Neural progenitor cell (in vitro differentiated cells): ENCODE measurements at regions not wholly inside any gene's neighbourhood (a gene's known extent, or its start where the extent isn't known, plus 50 kb on each side); places are given as distances from the start of the nearest gene placed in this dataset.

ENCODE experiments used
- DNase-seq: peaks from one replicate; pipeline ENCODE4 v3.0.0-alpha.2; 2016; ENCODE audit warnings: low spot score
- H2AFZ ChIP-seq: fragments of 200-600 bp; sonication (generic); replicated peaks from 2 replicates; pipeline ENCODE4 v1.6.1; 2016; ENCODE audit warnings: antibody characterized with exemption
- H3F3A ChIP-seq: fragments of 200-600 bp; sonication (generic); 2 replicates; pipeline ENCODE4 v1.6.1; 2016; ENCODE audit warnings: antibody characterized with exemption, low read depth
- H3K27ac ChIP-seq: fragments of 200-600 bp; sonication (generic); 2 replicates; pipeline ENCODE4 v1.5.1; 2016; ENCODE audit warnings: mild to moderate bottlenecking
- H3K27me3 ChIP-seq: fragments of 200-600 bp; sonication (generic); 2 replicates; pipeline ENCODE4 v1.6.1; 2016; ENCODE audit warnings: mild to moderate bottlenecking, moderate library complexity
- H3K36me3 ChIP-seq: fragments of 200-600 bp; sonication (generic); 2 replicates; pipeline ENCODE4 v1.5.1; 2016
- H3K4me1 ChIP-seq: fragments of 200-600 bp; sonication (generic); 2 replicates; pipeline ENCODE4 v1.6.1; 2016; ENCODE audit warnings: mixed run types
- H3K4me2 ChIP-seq: fragments of 200-600 bp; sonication (generic); 2 replicates; pipeline ENCODE4 v1.6.1; 2016
- H3K4me3 ChIP-seq: fragments of 200-600 bp; sonication (generic); 2 replicates; pipeline ENCODE4 v1.5.1; 2016
- H3K79me2 ChIP-seq: fragments of 200-600 bp; sonication (generic); 2 replicates; pipeline ENCODE4 v1.6.1; 2016; ENCODE audit warnings: low read depth
- H3K9ac ChIP-seq: fragments of 200-600 bp; sonication (generic); 2 replicates; pipeline ENCODE4 v1.6.1; 2016
- H3K9me3 ChIP-seq: fragments of 200-600 bp; sonication (generic); 2 replicates; pipeline ENCODE4 v1.5.1; 2016; ENCODE audit warnings: low read depth
- H4K20me1 ChIP-seq: fragments of 200-600 bp; sonication (generic); 2 replicates; pipeline ENCODE4 v1.6.1; 2016; ENCODE audit warnings: low read depth
- H3K27ac Mint-ChIP-seq: 3 replicates; pipeline ENCODE4 v1.8.0; 2021; ENCODE audit warnings: mixed read lengths
- H3K27me3 Mint-ChIP-seq: 2 replicates; pipeline ENCODE4 v1.8.0; 2022; ENCODE audit warnings: low read depth, mild to moderate bottlenecking, inconsistent platforms, moderate library complexity, mixed read lengths; ENCODE audit not compliant: insufficient read depth
- H3K36me3 Mint-ChIP-seq: 3 replicates; pipeline ENCODE4 v1.8.0; 2021; ENCODE audit warnings: mixed read lengths
- H3K4me1 Mint-ChIP-seq: 3 replicates; pipeline ENCODE4 v1.8.0; 2021; ENCODE audit warnings: mixed read lengths
- H3K4me3 Mint-ChIP-seq: 3 replicates; pipeline ENCODE4 v1.8.0; 2021; ENCODE audit warnings: mild to moderate bottlenecking, moderate library complexity, mixed read lengths
- H3K9me3 Mint-ChIP-seq: 3 replicates; pipeline ENCODE4 v1.8.0; 2020; ENCODE audit warnings: mixed read lengths
- EZH2 ChIP-seq: fragments of 200-600 bp; sonication (generic); IDR thresholded peaks from 2 replicates; pipeline ENCODE4 v1.6.1; 2017; ENCODE audit warnings: antibody characterized with exemption, mild to moderate bottlenecking, moderate library complexity
- EZH2phosphoT487 ChIP-seq: fragments of 200-600 bp; sonication (generic); IDR thresholded peaks from 2 replicates; pipeline ENCODE4 v1.6.1; 2017; ENCODE audit warnings: antibody characterized with exemption
- TF ChIP-seq, protein P1 (sequence below): fragments of 200-600 bp; sonication (generic); IDR thresholded peaks from 2 replicates; pipeline ENCODE4 v1.5.1; 2017; ENCODE audit warnings: antibody characterized with exemption, mild to moderate bottlenecking

DNA sequence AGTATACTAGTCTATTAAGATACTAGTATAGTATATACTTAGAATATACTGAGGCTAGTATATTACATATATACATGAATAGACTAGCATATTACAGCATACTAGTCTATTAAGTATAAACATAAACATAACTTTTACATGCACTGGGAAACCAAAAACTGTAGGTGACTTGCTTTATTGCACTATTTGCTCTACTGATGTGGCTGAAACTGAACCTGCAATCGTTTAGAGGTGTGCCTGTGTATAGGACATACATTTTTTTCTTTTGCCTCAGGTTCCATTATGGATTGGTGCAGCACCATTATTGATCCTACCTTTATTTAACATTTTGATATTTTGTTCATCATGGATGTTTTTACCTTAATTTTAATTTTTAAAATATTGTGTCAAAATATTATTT is 143.2 kb upstream of the RGS6 start:
- Histone ChIP-seq H3F3A (no peaks in the 10 kb centered on the region), H3K79me2 (no peaks in the 10 kb centered on the region), H3K4me3 (no peak overlapping the region), H2AFZ (no peak overlapping the region), H3K27ac (no peak overlapping the region), H3K27me3 (no peaks in the 10 kb centered on the region), H3K4me1 (no peaks in the 10 kb centered on the region), H3K4me2 (no peak overlapping the region), H3K36me3 (no peaks in the 10 kb centered on the region), H3K9ac (no peak overlapping the region), H3K9me3 (peaks cover 3% of the 10 kb centered on the region), H4K20me1 (no peaks in the 10 kb centered on the region)
- TF ChIP-seq, protein P1, sequence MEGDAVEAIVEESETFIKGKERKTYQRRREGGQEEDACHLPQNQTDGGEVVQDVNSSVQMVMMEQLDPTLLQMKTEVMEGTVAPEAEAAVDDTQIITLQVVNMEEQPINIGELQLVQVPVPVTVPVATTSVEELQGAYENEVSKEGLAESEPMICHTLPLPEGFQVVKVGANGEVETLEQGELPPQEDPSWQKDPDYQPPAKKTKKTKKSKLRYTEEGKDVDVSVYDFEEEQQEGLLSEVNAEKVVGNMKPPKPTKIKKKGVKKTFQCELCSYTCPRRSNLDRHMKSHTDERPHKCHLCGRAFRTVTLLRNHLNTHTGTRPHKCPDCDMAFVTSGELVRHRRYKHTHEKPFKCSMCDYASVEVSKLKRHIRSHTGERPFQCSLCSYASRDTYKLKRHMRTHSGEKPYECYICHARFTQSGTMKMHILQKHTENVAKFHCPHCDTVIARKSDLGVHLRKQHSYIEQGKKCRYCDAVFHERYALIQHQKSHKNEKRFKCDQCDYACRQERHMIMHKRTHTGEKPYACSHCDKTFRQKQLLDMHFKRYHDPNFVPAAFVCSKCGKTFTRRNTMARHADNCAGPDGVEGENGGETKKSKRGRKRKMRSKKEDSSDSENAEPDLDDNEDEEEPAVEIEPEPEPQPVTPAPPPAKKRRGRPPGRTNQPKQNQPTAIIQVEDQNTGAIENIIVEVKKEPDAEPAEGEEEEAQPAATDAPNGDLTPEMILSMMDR: no peak
- TF ChIP-seq EZH2: no peak
- no peak for TF ChIP-seq EZH2phosphoT487
- Mint-ChIP-seq H3K36me3 (no peaks in the 10 kb centered on the region), H3K9me3 (peaks cover 10% of the 10 kb centered on the region), H3K27ac (no peak overlapping the region), H3K4me1 (no peaks in the 10 kb centered on the region), H3K27me3 (peaks cover 2% of the 10 kb centered on the region), H3K4me3 (no peak overlapping the region)
- no peak for DNase-seq

DNA sequence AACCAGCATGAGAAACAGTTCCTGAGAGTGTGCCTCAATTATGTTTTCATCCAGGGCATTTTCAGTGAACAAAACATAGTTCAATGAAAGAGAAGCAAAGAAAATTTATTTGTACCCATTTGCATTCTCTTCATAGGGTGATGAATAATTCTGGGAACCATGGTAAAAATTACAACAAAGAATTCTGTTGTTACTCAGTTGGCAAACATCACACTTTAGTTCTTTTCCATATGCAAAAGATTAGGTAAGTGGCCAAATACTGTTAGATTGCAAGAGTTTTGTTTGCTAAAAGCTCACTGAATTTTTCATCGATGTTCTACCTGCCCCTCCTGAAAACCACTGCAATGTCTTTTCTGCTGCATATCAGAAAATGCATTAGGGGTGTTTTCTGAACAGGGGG is 132.4 kb upstream of the RGS6 start:
- Histone ChIP-seq H4K20me1 (no peaks in the 10 kb centered on the region), H3K4me3 (no peak overlapping the region), H3K27ac (no peak overlapping the region), H3K27me3 (no peaks in the 10 kb centered on the region), H3K4me1 (no peaks in the 10 kb centered on the region), H3K4me2 (no peak overlapping the region), H3K36me3 (no peaks in the 10 kb centered on the region), H3K9me3 (no peaks in the 10 kb centered on the region), H3K79me2 (no peaks in the 10 kb centered on the region), H2AFZ (no peak overlapping the region), H3F3A (no peaks in the 10 kb centered on the region), H3K9ac (no peak overlapping the region)
- Mint-ChIP-seq H3K36me3 (no peaks in the 10 kb centered on the region), H3K9me3 (no peaks in the 10 kb centered on the region), H3K4me3 (no peak overlapping the region), H3K4me1 (peaks cover under 1% of the 10 kb centered on the region), H3K27ac (no peak overlapping the region), H3K27me3 (peaks cover 3% of the 10 kb centered on the region)
- TF ChIP-seq, protein P1: no peak
- TF ChIP-seq EZH2 (no peak), EZH2phosphoT487 (no peak)
- DNase-seq: no peak

DNA sequence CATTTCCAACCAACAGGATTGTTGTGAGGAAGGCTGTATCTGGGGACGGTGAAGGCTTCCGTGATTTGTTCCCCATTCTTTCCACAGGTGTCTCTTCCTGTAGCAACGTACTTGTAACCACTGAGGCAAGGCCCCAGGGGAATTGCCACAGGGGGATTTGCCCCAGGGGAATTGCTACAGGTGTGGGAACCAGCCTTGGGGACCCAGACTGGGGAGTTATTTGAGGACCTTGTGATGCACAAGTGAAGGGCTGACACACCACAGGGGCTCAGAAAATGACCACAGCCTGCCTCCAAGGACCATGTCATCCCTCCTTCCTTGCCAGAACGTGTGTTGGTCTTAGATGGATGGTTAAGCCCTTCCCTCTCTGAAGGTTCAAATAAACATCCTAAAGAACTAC is 131.4 kb upstream of the RGS6 start:
- no peaks in the 10 kb centered on the region for H3F3A ChIP-seq
- Mint-ChIP-seq H3K36me3 (no peaks in the 10 kb centered on the region), H3K27ac (no peak overlapping the region), H3K27me3 (peaks cover 3% of the 10 kb centered on the region), H3K9me3 (no peaks in the 10 kb centered on the region), H3K4me3 (no peak overlapping the region), H3K4me1 (peaks cover 3% of the 10 kb centered on the region)
- no peak overlapping the region for H3K4me2 ChIP-seq
- no peak overlapping the region for H2AFZ ChIP-seq
- H3K27ac ChIP-seq: no peak overlapping the region
- no peaks in the 10 kb centered on the region for H4K20me1 ChIP-seq
- no peaks in the 10 kb centered on the region for H3K4me1 ChIP-seq
- TF ChIP-seq EZH2 (no peak), EZH2phosphoT487 (no peak)
- TF ChIP-seq, protein P1: no peak
- H3K9ac ChIP-seq: no peak overlapping the region
- H3K36me3 ChIP-seq: no peaks in the 10 kb centered on the region
- no peak for DNase-seq
- H3K79me2 ChIP-seq: no peaks in the 10 kb centered on the region
- H3K9me3 ChIP-seq: no peaks in the 10 kb centered on the region
- H3K4me3 ChIP-seq: no peak overlapping the region
- H3K27me3 ChIP-seq: no peaks in the 10 kb centered on the region
